ENCODE measurements at regions not wholly inside any gene's neighbourhood (a gene's known extent, or its start where the extent isn't known, plus 50 kb on each side); places are given as distances from the start of the nearest gene placed in this dataset.

GRCh38 chr2:239881561-239882320 lies 143.4 kb downstream of the NDUFA10 start:
- Mint-ChIP-seq H3K36me3 (ENCODE audit: insufficient read depth, unreplicated experiment) (peaks cover under 1% of the 10 kb centered on the region), H3K4me3 (ENCODE audit: unreplicated experiment) (no peak overlapping the region), H3K9me3 (ENCODE audit: unreplicated experiment) (peaks cover 21% of the 10 kb centered on the region), H3K4me1 (ENCODE audit: insufficient read depth, unreplicated experiment) (peaks cover 7% of the 10 kb centered on the region), H3K27ac (ENCODE audit: low read depth, unreplicated experiment) (peak overlapping the region; percentile 78), H3K27me3 (ENCODE audit: insufficient read depth, unreplicated experiment) (peaks cover 20% of the 10 kb centered on the region)
- no peak for TF ChIP-seq CTCF (IDR thresholded peaks at IDR 0.05; ENCODE audit: unreplicated experiment)
- DNase-seq (ENCODE audit: unreplicated experiment), result no peak
- no TSS peak for BruUV-seq (replicated peaks)
- ChIA-PET CTCF (interaction anchor here (0.7 to 1.3 kb wide), 9 partner anchors 17 to 1633 kb away, joined by 3 to 5 read pairs (median 3); no protein-coding TSS in a partner anchor), POLR2A (no interaction called here)
- intact Hi-C loops (cut with micrococcal nuclease), result loop anchor here (1.0 kb wide), 1 partner anchor 57 kb away; no protein-coding TSS in a partner anchor

GRCh38 chr2:239881031-239881471 lies 144.1 kb downstream of the NDUFA10 start:
- POLR2A ChIA-PET, result no interaction called here
- Mint-ChIP-seq H3K4me3 (ENCODE audit: unreplicated experiment) (no peak overlapping the region), H3K36me3 (ENCODE audit: insufficient read depth, unreplicated experiment) (peaks cover 6% of the 10 kb centered on the region), H3K27ac (ENCODE audit: low read depth, unreplicated experiment) (peak overlapping the region; percentile 78), H3K4me1 (ENCODE audit: insufficient read depth, unreplicated experiment) (peaks cover 7% of the 10 kb centered on the region), H3K27me3 (ENCODE audit: insufficient read depth, unreplicated experiment) (peaks cover 22% of the 10 kb centered on the region), H3K9me3 (ENCODE audit: unreplicated experiment) (peaks cover 14% of the 10 kb centered on the region)
- intact Hi-C loops (cut with micrococcal nuclease), result no loop called here
- BruUV-seq (replicated peaks), result no TSS peak
- no peak for TF ChIP-seq CTCF (IDR thresholded peaks at IDR 0.05; ENCODE audit: unreplicated experiment)
- no peak for DNase-seq (ENCODE audit: unreplicated experiment)
- CTCF ChIA-PET, result interaction anchor here (0.7 kb wide), 2 partner anchors 111 to 1632 kb away, joined by 3 to 4 read pairs; no protein-coding TSS in a partner anchor

GRCh38 chr2:239880396-239880795 lies 144.7 kb downstream of the NDUFA10 start:
- Mint-ChIP-seq H3K4me3 (ENCODE audit: unreplicated experiment) (no peak overlapping the region), H3K27me3 (ENCODE audit: insufficient read depth, unreplicated experiment) (peaks cover 29% of the 10 kb centered on the region), H3K4me1 (ENCODE audit: insufficient read depth, unreplicated experiment) (peaks cover 7% of the 10 kb centered on the region), H3K36me3 (ENCODE audit: insufficient read depth, unreplicated experiment) (peaks cover 6% of the 10 kb centered on the region), H3K9me3 (ENCODE audit: unreplicated experiment) (peaks cover 9% of the 10 kb centered on the region), H3K27ac (ENCODE audit: low read depth, unreplicated experiment) (no peak overlapping the region)
- DNase-seq (ENCODE audit: unreplicated experiment), result no peak
- intact Hi-C loops (cut with micrococcal nuclease), result no loop called here
- no peak for TF ChIP-seq CTCF (IDR thresholded peaks at IDR 0.05; ENCODE audit: unreplicated experiment)
- ChIA-PET CTCF (interaction anchor here (0.9 kb wide), 1 partner anchor 845 kb away, joined by 4 read pairs; no protein-coding TSS in a partner anchor), POLR2A (interaction anchor here (0.6 kb wide), 1 partner anchor 18 kb away, joined by 4 read pairs; no protein-coding TSS in a partner anchor)
- BruUV-seq (replicated peaks), result no TSS peak

GRCh38 chr2:239879423-239880084 lies 145.6 kb downstream of the NDUFA10 start:
- Mint-ChIP-seq H3K4me1 (ENCODE audit: insufficient read depth, unreplicated experiment) (peaks cover 7% of the 10 kb centered on the region), H3K36me3 (ENCODE audit: insufficient read depth, unreplicated experiment) (peaks cover 6% of the 10 kb centered on the region), H3K27ac (ENCODE audit: low read depth, unreplicated experiment) (no peak overlapping the region), H3K27me3 (ENCODE audit: insufficient read depth, unreplicated experiment) (peaks cover 37% of the 10 kb centered on the region), H3K4me3 (ENCODE audit: unreplicated experiment) (no peak overlapping the region), H3K9me3 (ENCODE audit: unreplicated experiment) (peaks cover 4% of the 10 kb centered on the region)
- intact Hi-C loops (cut with micrococcal nuclease), result no loop called here
- POLR2A ChIA-PET, result no interaction called here
- no peak for DNase-seq (ENCODE audit: unreplicated experiment)
- CTCF ChIA-PET, result interaction anchor here (0.6 to 0.9 kb wide), 2 partner anchors 182 to 844 kb away, joined by 3 to 4 read pairs; no protein-coding TSS in a partner anchor
- TF ChIP-seq CTCF (IDR thresholded peaks at IDR 0.05; ENCODE audit: unreplicated experiment), result no peak
- no TSS peak for BruUV-seq (replicated peaks)

All from MCF 10A (cell line).